ENCODE measurements at regions not wholly inside any gene's neighbourhood (a gene's known extent, or its start where the extent isn't known, plus 50 kb on each side); places are given as distances from the start of the nearest gene placed in this dataset.
"Not testable (repeated sequence)": the region's sequence is repeated elsewhere in the genome, so short reads cannot be mapped to it uniquely, and the experiment has no call there.

- no peak for DNase-seq
Measured at GRCh38 chr1:61028136-61028535, 54.2 kb upstream of the NFIA start.

DNA sequence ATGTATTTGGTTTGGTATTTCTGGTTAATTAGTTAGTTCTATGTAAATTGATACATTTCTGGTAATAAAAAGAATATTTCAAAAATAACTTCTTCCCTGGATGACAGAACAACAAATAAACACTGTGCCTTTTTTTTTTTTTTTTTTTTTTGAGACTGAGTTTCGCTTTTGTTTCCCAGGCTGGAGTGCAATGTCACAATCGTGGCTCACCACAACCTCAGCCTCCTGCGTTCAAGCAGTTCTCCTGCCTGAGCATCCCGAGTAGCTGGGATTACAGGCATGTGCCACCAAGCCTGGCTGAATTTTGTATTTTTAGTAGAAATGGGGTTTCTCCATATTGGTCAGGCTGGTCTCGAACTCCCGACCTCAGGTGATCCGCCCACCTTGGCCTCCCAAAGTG lies 64.3 kb upstream of the NFIA start:
- not testable (repeated sequence) for DNase-seq

DNA sequence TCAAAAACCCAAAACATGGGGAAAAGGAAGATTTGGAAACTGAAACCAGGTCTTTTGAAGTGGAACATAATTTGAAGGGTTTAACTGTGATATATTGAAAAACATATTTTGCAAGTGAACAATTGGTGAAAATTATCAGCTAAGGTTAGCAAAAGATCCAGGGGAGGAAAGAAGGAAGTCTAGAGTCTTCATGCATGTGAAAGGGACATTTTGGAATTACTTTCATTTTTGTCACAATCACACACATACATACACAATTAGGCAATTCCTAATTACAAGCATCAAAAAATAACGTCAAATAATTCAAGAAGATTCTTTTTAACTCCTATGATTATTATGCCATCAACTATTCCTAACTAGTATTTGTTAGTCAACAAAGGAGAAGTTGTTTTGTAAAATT lies 64.7 kb upstream of the NFIA start:
- DNase-seq: no peak

GRCh38 chr1:61013946-61014667 lies 68.3 kb upstream of the NFIA start:
- DNase-seq: no peak

DNA sequence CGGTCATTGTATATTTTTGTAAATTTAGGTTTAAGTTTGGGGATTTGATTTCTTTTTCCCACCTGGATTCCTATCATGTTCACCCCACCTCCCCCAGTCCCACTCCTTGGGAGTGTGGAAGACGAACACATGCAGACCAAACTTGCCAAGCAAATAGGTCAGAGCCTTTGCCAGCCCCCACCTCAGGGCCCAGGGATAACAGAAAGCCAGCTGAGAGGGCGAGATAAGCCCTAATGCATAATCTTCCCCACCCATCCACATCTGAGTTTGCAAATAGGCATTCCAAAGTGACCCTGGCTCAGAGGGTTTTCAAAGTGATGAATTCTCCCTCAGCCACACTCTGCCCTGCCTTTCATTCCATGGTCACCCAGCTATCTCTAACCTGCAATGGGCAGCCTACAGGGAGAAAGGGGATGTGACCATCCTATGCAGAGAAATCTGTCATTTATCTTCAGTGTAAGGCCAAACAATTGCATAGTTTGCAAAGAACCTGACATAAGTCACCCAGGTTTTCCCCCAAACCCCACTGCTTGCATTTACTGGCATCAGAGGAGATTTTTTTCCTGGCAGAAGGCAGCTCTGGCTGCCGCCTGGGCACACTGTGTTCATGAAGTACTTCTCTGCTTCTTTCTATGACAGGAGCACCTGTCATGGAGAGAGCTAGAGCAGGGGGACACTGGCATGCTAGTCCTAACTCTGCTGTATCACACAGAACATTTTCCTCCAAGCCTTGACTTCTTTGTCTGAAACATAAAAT lies 69.0 kb upstream of the NFIA start:
- no peak for DNase-seq

GRCh38 chr1:61012341-61012761 lies 70.0 kb upstream of the NFIA start:
- no peak for DNase-seq

GRCh38 chr1:61011561-61012263 lies 70.6 kb upstream of the NFIA start:
- DNase-seq: no peak

- DNase-seq: no peak
Measured at GRCh38 chr1:61007534-61008364, 74.6 kb upstream of the NFIA start.

DNA sequence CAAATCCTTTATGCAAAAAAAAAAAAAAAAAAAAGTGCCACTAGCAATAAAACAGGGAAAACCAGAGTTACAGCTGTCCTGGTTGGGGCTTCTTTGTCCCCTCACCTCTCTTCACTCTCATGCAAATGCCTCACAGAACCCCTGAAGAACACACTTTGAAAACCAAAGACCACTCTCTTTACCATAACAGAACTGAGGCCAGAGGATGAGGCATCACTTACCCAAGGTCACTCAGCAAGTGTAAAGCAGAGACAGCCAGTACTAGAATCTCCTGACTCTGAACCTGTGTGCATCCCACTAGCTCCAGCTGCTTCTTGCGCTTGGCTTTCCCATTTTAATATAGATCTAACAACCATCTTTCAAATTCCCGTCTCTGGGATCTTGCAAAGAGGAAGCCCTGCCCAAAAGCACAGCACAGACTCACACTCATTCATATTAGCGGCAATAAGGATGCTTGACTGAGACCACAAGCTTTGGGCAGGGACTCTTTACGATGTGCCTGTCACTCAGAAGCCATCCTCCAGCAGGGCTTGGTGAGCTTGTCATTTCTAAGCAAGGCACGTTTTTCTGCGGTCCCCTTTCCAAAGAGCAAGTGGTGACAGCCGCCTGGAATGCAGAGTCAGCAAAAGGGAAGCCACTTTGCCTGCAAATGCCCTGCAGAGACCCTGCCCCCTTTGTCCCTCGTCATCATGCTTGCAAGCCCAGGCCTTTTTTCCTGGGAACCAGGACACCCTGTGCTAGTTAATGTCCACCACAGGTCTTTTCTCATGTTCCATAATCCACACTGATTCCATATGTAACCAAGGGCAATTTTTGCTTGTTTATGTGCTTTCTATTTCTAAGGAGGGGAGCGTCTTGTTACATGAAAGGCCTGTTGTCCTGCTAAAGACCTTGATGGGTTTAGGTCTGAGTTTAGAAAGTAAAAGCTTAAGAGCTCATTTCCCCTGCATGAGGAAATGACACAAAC lies 76.5 kb upstream of the NFIA start:
- DNase-seq: no peak

- no peak for DNase-seq
Measured at GRCh38 chr1:61004262-61005003, 77.9 kb upstream of the NFIA start.

DNA sequence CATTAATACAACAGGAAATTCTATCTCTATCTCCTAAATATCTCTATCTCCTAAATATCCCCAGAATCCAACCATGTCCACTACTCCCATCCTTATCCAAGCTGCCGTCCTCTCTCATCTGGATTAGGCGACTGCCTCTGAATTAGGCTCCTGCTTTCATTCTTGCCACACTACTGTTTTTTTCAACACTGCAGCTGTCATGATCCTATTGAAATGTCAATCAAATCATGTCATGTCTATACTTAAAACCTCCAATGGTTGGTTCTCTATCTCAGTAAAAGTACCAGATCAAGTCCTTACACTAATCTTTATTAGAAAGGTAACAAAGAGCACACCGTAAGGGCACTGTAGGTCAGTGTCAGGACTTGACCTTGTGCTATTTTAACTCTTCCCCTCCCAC lies 82.0 kb upstream of the NFIA start:
- no peak for DNase-seq

GRCh38 chr1:60998786-60999185 lies 83.6 kb upstream of the NFIA start:
- no peak for DNase-seq

DNA sequence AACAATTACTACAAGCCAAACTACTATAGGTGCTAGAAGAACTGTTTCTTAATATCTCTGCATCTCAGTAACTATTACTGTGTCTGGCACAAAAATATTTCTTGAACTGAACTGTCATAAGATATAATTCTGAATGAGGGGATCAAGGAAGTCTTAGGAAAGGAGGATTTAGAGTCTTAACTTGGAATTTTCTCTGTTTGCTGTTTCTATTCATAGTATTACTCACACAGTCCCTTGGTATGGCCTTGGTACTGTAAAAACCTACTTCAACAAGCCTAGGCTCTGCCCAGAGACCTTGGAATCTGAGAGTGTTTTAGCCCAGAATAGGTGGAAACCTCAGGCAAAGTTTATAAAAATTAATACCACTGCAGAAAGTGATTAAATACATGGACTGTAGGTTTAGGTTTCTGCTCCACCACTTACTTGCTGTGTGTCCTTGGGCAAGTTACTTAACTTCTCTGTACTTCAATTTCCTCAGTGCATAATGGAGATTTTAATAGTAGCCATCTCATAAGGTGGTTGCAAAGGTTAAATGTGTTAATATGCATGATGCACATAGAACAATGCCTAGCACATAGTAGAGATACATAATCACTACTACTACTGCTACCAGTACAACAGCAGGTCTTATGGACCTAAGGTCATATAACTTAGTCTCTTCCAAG lies 87.4 kb upstream of the NFIA start:
- DNase-seq: no peak

GRCh38 chr1:60994369-60994768 lies 88.0 kb upstream of the NFIA start:
- DNase-seq: no peak

DNA sequence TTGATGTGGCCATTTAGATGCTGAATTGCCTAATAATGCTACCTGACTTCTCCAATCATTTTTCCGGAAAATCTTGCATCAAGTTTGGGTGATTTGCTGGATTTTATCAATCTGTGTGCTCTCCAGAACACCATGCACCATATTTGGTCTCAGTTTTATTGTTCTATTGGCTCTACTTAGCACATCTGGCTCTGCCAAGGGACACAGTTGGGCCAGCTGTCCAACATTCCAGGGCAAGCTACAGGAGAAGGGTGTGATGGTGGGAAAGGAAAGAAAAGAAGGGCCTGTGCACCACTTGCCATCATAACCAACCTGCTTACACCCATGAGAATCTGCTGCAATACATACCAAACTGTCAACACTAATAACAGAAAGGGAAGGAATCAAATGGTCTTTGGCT lies 90.2 kb upstream of the NFIA start:
- DNase-seq: no peak

GRCh38 chr1:60990714-60991090 lies 91.7 kb upstream of the NFIA start:
- DNase-seq: no peak

DNA sequence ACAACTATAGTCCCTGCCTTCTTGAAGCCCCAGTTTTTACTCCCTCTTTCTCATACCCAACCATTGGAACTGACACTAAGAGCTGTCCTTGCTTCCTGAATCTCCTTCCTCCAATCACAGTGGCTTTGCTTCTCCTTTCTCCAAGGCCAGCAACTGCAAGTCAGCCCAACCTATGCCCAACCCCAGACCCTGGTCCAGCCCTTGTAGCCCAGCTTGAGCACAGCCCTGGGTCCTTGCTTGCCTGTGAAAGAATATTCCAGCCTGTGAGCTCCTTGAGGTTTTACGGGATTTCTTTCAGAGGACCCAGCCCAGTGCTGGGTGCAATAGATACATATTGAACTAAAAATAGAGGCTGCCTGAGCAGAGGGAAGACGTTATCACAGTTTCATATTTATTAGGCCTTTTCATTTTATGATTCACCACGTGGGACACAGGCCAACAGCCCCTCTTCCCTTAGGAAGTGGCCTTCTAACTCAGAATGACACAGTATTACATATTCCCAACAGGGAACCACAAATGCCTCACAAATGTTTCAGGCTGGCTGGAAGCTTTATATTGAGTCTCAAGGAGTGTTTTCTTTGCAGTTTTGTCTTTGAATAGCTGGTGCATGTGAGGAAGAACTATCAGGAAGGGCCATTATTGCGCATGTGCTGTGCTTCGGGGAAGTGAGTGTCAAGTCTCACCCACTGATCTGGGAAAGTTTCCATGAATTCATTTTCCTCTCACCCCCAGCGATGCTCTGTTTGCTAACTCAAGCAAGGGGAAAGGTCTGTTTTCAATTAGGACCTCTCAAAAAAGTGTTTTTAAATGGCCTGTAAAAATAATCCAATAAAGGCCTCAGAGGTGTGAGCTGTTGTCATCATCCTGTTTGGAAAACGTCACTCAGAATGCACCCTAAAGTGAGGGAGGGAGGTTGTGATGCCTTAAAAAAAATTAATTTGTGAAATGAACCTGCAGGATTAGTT lies 92.3 kb upstream of the NFIA start:
- no peak for DNase-seq

DNA sequence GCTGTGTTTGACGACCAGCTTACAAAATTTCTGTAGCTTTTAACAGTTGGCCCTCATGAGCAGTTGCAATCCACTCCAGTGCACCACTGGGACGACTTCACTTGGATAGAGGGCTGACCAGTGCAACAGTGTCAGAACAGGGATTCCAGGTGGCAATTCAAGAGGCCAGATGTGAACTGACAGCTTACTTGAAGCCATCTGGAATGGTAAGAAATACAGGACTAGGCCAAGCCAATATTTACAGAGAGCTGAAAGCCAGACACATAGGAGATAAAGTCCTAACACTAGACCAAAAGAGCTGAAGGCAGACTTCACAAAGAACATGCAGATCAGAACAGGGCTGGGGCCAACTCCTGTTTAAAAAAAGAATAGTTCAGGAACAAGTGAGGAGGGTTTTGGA lies 93.5 kb upstream of the NFIA start:
- DNase-seq: no peak

GRCh38 chr1:60987904-60988303 lies 94.5 kb upstream of the NFIA start:
- no peak for DNase-seq

Measured in AML-193 (cell line).